Tibial artery (tissue), 4 donors: ENCODE measurements at regions not wholly inside any gene's neighbourhood (a gene's known extent, or its start where the extent isn't known, plus 50 kb on each side); places are given as distances from the start of the nearest gene placed in this dataset.

ENCODE experiments used
- DNase-seq, 2 donors: peaks; one replicate each; pipeline ENCODE4 v3.0.0-alpha.2; 2019
- H3K27ac ChIP-seq, 2 donors: fragments of 200-600 bp; sonication (generic) in 1 of 2; 1 replicate in 1 of 2; 2 replicates in 1 of 2; pipeline ENCODE4 v1.5.1; 2018 to 2019; ENCODE audit warnings: mild to moderate bottlenecking in 1 of 2
- H3K27me3 ChIP-seq, 2 donors: fragments of 200-600 bp; sonication (generic) in 1 of 2; one replicate each; pipeline versions ENCODE4 v1.5.1 to v1.6.0; 2016 to 2019
- H3K36me3 ChIP-seq, 3 donors: fragments of 200-600 bp; sonication (generic) in 2 of 3; one replicate each; pipeline ENCODE4 v1.5.1; 2016 to 2019; ENCODE audit warnings: mild to moderate bottlenecking in 2 of 3
- H3K4me1 ChIP-seq, 4 donors: fragments of 200-600 bp; sonication (generic) in 2 of 4; 1 replicate in 3 of 4; 2 replicates in 1 of 4; pipeline ENCODE4 v1.5.1; 2016 to 2019
- H3K4me3 ChIP-seq, 2 donors: fragments of 200-600 bp; sonication (generic) in 1 of 2; 1 replicate in 1 of 2; 2 replicates in 1 of 2; pipeline ENCODE4 v1.5.1; 2018 to 2019; ENCODE audit warnings: mild to moderate bottlenecking in 2 of 2
- H3K9me3 ChIP-seq, 3 donors: fragments of 200-600 bp; sonication (generic) in 1 of 3; one replicate each; pipeline ENCODE4 v1.5.1; 2016 to 2019
- intact Hi-C: fragments of 100-400 bp; cut with DNase I; formaldehyde crosslinking; loops from one replicate; pipeline ENCODE4 v1.15.0; 2023; ENCODE audit warnings: low total_unique reads
- TF ChIP-seq, protein P1 (sequence below), 2 experiments: fragments of 200-600 bp in 1 of 2; fragments of 450-650 bp in 1 of 2; IDR thresholded peaks; one replicate each; pipeline ENCODE4 v1.5.1; 2017 to 2019; ENCODE audit warnings: antibody characterized with exemption in 2 of 2, mild to moderate bottlenecking in 1 of 2, moderate library complexity in 1 of 2

DNA sequence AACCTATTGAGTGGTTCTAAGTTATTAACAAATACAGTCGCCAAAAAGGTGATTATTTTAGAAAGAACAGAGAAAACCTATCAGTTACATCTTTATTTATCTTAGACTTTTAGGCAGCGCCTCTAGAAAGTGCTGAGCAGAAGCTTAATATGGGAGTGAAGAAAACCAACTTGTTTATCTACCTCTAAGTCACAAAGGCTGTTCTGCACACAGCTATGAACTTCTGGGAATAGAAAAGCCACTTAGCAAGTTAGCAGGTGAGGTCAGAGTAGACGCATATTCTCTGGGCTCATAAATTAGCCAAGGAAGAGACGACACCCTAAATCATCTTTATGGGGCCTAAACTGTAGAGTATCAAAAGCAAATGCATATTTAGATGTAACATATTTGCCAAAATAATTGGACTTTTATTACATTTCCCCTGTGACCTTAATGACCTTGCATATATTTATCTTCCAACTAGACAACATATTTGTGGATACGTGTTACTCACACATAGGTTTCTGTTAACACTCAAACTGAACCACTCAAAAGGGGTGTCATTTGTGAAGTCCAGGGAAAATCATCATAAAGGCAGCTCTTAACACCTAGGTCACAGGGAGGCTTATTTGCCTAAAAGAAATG is 267.1 kb downstream of the ADGB start:
- intact Hi-C loops, result no loop called here
- Histone ChIP-seq H3K4me1 (no peaks in the 10 kb centered on the region), H3K9me3 (no peaks in the 10 kb centered on the region), H3K36me3 (no peaks in the 10 kb centered on the region), H3K27ac (no peak overlapping the region), H3K4me3 (no peak overlapping the region), H3K27me3 (no peaks in the 10 kb centered on the region)
- TF ChIP-seq, protein P1, sequence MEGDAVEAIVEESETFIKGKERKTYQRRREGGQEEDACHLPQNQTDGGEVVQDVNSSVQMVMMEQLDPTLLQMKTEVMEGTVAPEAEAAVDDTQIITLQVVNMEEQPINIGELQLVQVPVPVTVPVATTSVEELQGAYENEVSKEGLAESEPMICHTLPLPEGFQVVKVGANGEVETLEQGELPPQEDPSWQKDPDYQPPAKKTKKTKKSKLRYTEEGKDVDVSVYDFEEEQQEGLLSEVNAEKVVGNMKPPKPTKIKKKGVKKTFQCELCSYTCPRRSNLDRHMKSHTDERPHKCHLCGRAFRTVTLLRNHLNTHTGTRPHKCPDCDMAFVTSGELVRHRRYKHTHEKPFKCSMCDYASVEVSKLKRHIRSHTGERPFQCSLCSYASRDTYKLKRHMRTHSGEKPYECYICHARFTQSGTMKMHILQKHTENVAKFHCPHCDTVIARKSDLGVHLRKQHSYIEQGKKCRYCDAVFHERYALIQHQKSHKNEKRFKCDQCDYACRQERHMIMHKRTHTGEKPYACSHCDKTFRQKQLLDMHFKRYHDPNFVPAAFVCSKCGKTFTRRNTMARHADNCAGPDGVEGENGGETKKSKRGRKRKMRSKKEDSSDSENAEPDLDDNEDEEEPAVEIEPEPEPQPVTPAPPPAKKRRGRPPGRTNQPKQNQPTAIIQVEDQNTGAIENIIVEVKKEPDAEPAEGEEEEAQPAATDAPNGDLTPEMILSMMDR (IDR thresholded peaks at IDR 0.05), result no peak
- no peak for DNase-seq

DNA sequence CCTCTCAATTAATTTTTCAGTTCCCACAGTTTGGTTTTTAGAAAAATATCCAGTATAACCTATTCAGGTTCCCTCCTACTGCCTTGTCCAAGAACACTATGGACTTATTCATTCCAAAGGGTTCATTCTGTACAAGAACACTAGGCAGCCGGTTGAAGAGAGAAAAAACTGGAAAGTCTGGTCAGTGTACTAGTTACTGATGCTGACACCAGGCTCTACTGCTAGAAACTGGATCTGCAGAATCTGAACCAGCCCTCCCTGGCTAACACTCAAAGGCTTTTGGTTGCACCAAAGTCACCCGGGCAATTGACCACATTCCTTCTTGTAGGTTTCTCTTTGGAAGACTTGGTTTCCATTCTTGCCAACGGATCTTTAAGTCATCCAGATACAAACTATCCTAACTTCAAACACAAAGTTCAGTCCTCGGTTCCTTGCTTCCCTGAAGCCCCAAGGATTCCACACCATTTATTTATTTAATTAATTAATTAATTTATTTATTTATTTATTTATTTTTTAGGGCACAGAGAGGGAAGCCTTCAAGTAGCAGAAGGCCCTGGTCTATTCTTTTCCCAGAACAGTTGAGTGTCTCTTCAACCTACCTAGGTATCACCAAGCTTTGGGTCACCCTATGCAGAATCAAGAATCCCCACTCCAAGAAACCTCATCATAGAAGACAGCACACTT is 268.1 kb downstream of the ADGB start:
- TF ChIP-seq, protein P1 (IDR thresholded peaks at IDR 0.05), result no peak
- no peak overlapping the region for H3K27ac ChIP-seq
- H3K36me3 ChIP-seq, result no peaks in the 10 kb centered on the region
- H3K9me3 ChIP-seq, result no peaks in the 10 kb centered on the region
- H3K4me3 ChIP-seq, result no peak overlapping the region
- DNase-seq, result no peak
- no peaks in the 10 kb centered on the region for H3K4me1 ChIP-seq
- no peaks in the 10 kb centered on the region for H3K27me3 ChIP-seq
- intact Hi-C loops, result no loop called here

- no peaks in the 10 kb centered on the region for H3K36me3 ChIP-seq
- H3K27me3 ChIP-seq, result no peaks in the 10 kb centered on the region
- intact Hi-C loops, result no loop called here
- no peaks in the 10 kb centered on the region for H3K4me1 ChIP-seq
- no peaks in the 10 kb centered on the region for H3K9me3 ChIP-seq
- no peak overlapping the region for H3K4me3 ChIP-seq
- TF ChIP-seq, protein P1 (IDR thresholded peaks at IDR 0.05), result no peak
- no peak overlapping the region for H3K27ac ChIP-seq
- DNase-seq, result no peak
These were observed 270.0 kb downstream of the ADGB start for GRCh38 chr6:146868671-146869209.

DNA sequence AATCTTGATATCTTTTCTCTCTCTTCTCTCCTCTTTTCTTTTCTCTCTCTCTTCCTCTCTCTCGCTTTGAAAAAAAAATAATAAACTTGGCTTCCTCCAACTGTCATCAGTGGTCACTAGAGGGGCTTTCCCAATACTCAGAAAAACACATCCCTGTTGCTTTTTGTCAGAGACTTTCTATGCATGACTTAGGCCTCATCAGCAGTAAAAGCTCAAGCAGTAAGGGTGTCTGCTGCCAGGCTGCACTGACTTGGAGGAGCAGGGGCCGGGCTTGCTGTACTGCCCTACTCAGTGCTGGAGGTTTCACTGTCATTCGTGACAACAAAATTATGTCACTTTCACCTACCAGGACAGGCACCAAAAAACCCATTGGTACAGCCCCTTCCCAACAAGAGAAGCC is 272.0 kb downstream of the ADGB start:
- Histone ChIP-seq H3K9me3 (no peaks in the 10 kb centered on the region), H3K4me3 (no peak overlapping the region), H3K27me3 (no peaks in the 10 kb centered on the region), H3K4me1 (no peaks in the 10 kb centered on the region), H3K27ac (no peak overlapping the region), H3K36me3 (no peaks in the 10 kb centered on the region)
- no peak for DNase-seq
- intact Hi-C loops, result no loop called here
- TF ChIP-seq, protein P1 (IDR thresholded peaks at IDR 0.05), result no peak

DNA sequence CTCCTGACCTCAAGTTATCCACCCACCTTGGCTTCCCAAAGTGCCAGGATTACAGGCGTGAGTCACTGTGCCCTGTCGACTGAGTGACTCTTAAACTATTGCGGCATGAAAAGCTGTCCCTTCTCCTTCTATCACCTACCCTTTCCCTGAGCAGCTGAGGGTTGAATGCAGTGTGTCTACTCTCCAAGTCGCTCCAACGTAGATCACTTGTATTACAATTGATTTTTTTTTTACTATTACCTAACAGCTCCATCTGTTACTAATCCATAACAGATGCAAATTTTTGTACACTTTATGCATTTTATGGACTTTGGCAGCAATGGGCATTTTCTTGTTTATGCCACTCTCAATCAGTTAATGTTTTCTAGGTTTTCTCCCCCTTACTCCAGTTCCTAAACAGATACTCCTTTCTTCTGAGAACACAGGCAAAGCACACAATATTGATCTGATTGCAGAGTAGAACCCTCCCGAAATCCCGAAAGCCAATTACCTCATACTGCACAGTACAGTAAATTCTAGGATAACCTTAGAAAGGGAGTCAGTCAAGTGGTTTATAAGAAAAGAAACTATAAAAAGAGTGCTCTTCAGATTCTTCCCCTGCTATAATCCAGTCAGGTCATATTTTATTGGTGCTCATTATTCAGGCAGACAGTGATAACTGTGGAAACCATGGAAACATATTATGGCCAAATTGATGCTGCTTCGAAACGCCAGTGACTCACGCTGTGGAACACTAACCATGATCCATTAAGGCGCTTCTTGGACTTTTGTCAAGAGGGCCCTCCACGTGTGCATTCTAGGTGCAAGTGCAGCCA is 273.0 kb downstream of the ADGB start:
- Histone ChIP-seq H3K27me3 (no peaks in the 10 kb centered on the region), H3K4me1 (no peaks in the 10 kb centered on the region), H3K36me3 (no peaks in the 10 kb centered on the region), H3K4me3 (no peak overlapping the region), H3K27ac (no peak overlapping the region), H3K9me3 (no peaks in the 10 kb centered on the region)
- TF ChIP-seq, protein P1 (IDR thresholded peaks at IDR 0.05), result no peak
- intact Hi-C loops, result no loop called here
- DNase-seq, result no peak
